RKO (cell line): ENCODE measurements at regions not wholly inside any gene's neighbourhood (a gene's known extent, or its start where the extent isn't known, plus 50 kb on each side); places are given as distances from the start of the nearest gene placed in this dataset.

Source experiments
- DNase-seq: peaks from one replicate; pipeline ENCODE4 v3.0.0-alpha.2; 2016; ENCODE audit warnings: low spot score

DNA sequence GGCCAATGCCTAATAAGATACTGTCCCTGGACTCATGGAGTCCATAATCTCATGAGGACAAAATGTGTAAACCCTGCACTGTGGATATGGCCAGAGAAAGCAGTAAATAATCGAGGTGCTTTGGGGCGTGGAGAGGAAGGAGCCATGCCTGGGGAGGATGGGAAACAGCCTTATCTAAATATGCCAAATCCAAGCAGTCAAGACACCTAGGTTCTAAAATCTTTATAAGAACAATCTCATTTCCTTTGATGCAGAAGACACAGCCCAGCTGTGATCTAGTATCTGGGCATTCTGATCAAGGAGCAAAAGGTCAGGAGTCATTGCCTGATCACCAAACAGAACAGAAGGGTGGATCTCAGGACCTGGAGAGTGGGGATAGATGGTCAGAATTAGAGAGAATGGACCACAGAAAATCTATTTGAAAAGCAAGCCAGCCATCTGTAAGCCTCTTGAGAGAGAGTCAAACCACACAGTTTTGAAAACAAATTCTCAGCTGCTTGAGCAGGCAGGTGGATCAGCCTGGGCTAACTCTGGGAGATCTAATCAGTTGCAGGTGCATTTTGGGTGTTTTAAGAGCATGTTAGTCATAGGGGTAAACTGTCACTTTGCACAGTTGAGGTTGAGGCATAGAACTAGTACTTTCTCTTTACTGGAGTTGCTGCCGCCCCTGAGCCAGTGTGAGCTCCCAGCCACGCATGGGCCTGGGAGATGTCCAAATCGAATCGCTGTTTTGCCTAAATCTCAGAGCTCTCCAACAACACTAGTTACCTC, 130.8 kb upstream of the TNFAIP3 start:
- no peak for DNase-seq

- DNase-seq: no peak
Measured at GRCh38 chr6:137736911-137737310, 130.1 kb upstream of the TNFAIP3 start.

DNA sequence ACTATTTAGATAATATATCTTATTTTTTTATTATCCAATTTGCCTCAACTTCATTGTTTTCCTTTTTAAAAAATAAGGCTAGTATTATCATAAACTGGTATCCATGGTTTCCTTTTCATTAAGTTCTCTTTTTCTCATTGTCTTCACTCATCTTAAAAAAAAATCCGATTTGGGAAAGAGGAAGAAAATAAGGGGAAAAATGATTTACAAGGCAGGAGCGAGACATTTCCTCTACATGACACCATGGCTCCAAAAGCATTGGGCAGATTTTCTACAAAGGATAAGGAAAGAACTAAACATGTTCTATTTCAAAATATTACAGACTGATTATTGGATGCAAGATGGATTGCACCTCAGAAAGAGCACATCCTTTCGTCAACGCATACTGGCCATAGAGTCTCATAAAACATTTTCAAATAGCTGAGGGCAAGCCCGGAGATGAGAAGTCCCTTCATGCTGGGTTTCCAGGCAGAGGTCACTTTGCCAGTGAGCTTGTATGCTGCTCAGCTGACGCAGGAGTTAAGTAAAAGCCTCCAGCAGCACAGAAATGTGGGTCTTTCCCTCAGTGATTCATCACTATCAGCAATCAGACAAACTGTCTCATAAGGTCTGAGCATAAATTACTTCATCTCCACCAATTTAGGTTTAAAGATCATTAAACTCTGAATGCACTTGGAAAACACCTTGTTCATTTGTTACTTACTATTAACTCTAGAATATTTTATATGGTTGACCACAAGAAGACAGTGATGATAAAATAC, 129.0 kb upstream of the TNFAIP3 start:
- DNase-seq: no peak

DNA sequence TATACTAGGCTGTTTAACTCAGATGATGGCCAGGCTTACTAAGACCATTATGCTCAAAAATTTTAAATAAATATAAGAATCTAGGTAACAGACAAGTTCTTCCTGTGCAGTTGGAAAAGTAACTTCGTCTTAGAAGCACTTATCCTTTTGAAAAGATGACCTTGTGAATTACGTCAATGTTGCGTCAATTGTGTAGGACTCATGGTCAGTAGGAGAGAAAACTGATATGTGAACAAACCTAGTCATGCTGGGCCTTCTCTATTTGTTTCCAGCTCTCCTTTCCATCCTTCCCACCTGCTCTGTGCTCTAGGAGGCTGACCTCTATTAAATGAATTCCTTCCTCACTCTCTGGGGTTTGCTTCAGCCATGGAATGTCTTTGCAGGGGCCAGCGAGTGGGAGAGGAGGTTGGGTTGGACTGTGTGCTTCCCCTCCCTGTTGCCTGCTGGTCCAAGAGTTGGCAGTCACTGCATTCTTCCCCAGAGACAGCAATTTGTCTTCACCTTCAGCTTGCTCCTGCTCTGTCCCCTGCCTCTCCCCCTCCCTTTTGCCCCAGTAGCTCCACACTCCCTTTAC, 128.0 kb upstream of the TNFAIP3 start:
- DNase-seq: no peak

- no peak for DNase-seq
Measured at GRCh38 chr6:137739544-137739943, 127.5 kb upstream of the TNFAIP3 start.

DNA sequence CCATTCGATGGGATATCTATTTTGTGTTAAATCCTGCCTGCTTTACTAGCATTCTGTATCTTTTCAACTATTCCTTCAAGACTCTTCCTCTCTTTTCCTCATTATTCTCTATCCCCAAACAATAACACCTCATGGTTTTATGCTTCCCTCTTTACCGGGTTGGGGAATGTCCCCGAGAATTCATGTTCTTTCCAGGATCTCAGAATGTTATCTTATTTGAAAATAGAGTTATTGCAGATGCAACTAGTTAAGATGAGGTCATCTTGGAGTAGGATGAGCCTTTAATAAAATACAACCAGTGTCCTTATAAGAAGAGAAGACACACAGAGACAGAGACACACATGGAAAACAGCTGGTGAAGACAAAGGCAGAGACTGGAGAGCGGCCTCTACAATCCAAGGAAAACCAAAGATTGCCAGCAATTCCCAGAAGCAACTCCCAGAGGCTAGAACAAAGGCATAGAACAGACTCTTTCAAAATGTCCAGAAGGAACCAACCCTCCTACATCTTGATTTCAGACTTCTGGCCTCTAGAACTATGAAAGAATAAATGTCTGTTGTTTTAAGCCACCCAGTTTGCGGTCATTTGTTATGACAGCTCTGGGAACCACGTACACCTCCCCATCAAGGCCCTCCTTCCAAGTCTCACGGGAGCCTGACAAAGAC, 126.8 kb upstream of the TNFAIP3 start:
- no peak for DNase-seq

DNA sequence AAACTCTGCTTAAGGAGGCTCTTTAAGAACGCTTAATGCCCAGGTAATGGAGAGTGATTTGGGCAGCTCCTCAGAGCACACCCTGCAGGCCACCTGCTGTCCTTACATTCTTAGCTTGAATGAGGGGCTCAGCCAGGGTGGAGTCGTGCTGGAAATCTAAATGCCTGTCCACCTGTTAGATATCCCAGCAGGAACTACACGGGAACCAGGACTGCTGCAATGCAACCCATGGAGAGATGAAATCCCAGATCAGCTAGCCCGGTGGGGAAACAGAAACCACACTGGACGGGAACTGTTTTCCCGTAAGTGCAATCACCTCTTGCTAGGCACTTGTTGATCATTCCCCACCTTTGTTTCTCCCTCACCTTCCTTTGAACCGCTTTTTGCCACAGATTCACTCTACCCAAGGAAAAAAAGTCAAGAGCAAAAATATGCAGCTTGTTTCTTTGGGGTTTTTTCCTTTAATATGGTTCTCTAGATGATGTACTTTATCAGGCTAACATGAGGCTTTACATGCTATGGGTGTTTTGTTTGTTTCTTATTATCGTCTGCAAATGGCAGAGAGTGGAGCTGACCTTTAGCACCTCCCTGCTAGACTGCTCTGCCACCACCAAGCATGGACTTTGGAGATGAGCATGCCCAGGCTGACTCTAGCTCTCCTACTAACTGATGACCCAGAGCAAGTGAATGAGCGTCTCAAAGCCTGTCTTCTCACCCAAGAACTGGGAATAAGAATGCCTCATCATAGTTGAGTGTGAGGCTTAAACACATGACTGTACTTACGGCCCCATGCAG, 125.9 kb upstream of the TNFAIP3 start:
- no peak for DNase-seq

DNA sequence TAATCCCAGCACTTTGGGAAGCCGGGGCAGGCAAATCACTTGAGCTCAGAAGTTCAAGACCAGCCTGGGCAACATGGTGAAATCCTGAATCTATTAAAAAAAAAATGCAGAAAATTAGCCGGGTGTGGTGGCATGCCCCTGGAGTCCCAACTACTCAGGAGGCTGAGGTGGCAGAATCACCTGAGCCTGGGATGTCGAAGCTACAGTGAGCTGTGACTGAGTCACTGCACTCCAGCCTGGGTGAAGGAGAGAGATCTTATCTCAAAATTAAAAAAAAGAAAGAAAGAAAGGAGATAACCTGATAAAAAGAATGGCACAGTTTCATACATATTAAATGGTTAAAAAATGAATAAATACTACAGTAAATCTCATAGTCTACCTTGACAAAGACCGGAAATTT, 123.6 kb upstream of the TNFAIP3 start:
- DNase-seq: no peak

- DNase-seq: no peak
Measured at GRCh38 chr6:137744877-137745276, 122.2 kb upstream of the TNFAIP3 start.

GRCh38 chr6:137745321-137745720, 121.7 kb upstream of the TNFAIP3 start:
- DNase-seq: no peak

GRCh38 chr6:137746264-137746663, 120.8 kb upstream of the TNFAIP3 start:
- DNase-seq: no peak

DNA sequence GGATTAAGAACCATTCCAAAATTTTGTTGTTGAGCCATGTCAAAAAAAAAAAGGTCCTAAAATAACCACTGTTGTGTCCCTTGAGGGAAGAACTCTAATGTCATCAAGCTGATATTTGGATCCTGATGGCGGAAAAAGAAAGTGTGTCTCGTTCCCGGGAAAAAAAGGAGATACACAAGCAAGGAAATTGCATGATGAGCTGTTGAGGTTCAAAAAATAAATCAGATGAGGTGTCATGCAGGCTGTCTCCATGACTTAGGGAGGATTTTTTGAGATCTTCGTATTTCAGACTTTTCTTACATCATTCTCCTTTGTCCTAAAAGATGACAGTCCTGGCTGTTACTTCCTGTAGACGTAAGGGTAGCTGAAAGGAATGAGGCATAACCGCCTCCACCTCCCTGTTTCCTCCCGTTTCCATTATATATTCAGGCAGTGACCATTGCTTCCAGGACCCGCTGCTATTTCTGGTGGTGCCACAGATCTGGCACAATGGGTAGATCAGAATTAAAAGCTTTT, 117.3 kb upstream of the TNFAIP3 start:
- DNase-seq: no peak

- DNase-seq: no peak
Measured at GRCh38 chr6:137750297-137750696, 116.8 kb upstream of the TNFAIP3 start.

DNA sequence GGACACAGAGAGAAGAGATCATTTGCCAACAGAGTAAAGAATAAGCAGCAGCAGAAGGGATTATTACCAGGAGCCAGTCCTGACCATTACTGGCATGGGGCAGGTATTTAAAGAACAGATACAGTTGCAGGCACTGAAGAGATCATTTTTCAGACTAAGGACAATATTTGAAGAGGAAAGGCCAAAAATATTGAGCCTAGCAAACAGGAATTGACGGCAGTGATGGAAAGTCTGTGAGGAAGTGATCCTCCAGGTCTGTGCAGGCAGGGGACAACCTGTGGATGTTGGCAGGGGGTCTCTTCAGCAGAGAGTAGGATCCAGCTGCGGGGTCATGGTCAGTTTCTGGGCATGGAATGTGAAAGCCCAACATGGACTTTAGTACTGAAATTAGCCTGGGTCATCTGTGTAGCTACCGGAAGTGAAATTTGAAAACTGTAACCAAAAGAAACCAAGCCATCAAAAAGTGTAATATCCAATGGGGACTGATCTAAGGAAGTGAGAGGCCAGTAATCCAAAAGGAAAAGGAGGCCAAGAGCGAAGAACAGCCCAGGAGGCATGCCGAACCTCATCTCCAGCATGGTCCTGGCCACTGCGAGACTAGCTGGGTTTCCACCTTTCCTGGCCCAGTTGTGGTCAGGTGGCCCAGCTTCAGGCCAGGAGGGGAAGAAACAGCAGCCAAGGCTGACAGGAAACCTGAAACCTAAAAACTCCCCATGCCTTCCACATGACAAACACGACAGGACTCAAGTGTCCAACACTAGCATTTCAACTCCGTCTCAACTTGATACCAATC, 115.1 kb upstream of the TNFAIP3 start:
- no peak for DNase-seq

GRCh38 chr6:137754366-137754765, 112.7 kb upstream of the TNFAIP3 start:
- no peak for DNase-seq

DNA sequence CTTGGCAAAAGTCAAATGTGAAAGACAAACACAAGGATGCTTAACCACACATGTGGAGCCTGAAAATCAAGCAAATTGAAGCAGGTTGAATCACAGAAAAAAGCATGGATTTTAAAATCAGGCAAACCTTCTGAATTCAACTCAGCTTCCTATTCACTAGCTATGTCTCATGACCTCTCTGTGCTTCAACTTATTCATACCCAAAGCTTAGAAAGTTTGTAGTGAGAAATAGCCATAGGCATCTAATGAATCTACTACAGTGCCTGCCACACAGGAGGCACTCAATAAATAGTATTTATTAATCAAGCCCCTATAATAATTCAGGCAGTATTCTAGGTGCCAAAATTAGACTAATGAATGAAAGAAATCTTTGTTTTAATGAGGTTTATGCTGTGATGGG, 112.2 kb upstream of the TNFAIP3 start:
- DNase-seq: no peak

DNA sequence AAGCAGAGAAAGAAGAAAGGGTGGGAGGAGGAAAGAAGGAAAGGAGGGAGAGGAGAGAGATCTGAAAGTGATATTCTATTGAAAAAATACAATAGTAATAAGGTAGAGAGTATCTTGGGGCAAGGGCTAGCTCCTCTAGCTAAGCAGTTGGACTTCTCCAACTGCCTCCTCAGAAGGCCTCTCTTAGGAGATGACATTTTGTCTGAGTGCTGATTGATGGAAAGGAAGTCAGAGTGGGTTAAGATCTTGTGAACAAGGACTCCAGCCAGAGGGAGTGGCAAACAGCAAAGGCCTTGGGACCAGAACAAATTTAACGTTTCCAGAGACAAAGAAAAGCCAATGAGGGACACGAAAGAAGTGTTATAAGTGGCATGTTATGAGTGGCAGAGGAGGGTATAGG, 111.8 kb upstream of the TNFAIP3 start:
- no peak for DNase-seq

DNA sequence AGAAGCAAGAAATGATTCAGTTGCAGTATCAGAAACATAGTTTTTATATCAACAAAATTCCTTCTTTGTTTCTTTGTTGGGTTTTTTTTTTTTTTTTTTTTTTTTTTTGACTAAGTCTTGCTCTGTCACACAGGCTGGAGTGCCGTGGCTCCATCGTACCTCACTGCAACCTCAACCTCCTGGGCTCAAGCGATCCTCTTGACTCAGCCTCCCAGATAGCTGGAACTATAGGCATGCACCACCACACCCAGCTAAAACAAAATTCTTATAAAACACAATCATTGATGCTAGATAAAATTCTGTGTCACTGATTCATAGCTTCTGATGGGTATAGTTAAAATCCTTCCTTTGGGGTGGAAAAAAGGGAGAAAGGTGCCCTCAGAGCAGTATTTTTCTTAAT, 110.3 kb upstream of the TNFAIP3 start:
- no peak for DNase-seq

DNA sequence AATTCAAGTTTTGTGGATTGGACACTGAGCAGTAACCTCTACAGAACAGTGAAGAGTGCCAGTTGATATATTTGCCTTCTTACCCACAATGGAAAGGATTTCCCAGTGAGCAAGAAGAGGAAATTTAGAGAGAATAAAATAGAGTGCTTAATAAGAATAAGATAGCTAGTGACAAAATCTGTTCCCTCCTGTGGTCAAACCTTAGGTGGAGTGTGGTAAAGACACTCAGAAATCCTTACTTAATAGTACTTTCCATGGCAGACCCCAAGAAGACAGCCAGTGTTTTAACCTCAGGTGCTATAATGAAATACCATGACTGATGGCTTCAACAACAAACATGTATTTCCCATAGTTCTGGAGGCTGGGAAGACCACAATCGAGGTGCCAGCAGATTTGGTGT, 108.4 kb upstream of the TNFAIP3 start:
- no peak for DNase-seq

DNA sequence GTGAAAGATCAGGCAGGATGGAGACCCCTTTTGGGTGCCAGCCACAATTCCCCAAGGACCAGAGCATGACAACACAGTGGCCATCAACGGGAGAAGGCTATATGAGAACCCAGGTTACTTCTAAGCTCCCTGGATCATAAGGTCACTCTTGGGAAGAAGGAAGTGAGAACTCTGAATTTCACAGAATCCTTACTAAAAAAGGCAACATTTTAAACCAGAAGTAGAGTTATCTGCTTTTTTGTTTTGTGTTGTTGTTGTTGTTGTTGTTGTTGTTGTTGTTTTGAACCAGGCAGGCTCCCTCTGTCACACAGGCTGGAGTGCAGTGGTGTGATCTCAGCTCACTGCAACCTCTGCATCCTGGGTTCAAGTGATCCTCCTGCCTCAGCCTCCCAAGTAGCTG, 107.4 kb upstream of the TNFAIP3 start:
- DNase-seq: no peak

- no peak for DNase-seq
Measured at GRCh38 chr6:137761072-137761471, 106.0 kb upstream of the TNFAIP3 start.
